ENCODE measurements at regions not wholly inside any gene's neighbourhood (a gene's known extent, or its start where the extent isn't known, plus 50 kb on each side); places are given as distances from the start of the nearest gene placed in this dataset.

DNA sequence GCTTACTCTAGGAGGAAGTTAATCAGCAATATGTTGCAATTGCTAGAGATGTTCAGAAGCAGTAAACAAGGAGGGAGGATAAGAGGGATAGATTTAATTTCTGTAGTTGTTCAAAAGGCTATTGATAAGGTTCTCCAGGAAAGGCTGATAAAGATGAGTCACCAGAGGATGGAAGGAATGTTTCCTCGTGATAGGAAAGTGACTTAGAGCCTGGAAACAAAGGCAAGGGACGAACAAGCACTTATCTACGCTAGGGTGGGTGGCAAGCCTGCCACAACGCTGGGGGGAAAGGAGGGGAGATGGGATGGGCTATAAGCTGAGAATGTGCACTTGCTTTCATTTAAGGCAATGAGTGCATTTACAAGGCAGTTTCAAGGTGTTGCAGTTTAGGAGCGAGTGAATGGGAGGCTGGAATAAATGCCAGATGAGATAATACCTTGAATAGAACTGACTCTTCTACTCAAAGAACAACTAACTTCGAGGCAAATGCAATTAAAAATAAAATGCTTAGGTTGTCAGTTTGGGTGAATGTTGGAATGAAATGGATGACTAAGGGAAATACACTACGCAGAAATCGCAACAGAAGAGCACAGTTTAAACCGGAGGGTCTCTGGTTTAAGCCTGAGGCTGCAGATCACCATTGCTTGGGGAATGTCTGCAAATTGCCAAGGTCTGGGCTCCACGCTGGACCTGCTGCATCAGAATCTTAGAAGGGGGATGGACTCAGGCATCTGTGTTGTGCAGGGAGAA is 76.0 kb upstream of the RBBP6 start:
- TF ChIP-seq, protein P1, sequence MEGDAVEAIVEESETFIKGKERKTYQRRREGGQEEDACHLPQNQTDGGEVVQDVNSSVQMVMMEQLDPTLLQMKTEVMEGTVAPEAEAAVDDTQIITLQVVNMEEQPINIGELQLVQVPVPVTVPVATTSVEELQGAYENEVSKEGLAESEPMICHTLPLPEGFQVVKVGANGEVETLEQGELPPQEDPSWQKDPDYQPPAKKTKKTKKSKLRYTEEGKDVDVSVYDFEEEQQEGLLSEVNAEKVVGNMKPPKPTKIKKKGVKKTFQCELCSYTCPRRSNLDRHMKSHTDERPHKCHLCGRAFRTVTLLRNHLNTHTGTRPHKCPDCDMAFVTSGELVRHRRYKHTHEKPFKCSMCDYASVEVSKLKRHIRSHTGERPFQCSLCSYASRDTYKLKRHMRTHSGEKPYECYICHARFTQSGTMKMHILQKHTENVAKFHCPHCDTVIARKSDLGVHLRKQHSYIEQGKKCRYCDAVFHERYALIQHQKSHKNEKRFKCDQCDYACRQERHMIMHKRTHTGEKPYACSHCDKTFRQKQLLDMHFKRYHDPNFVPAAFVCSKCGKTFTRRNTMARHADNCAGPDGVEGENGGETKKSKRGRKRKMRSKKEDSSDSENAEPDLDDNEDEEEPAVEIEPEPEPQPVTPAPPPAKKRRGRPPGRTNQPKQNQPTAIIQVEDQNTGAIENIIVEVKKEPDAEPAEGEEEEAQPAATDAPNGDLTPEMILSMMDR (IDR thresholded peaks at IDR 0.05; ENCODE audit: insufficient read depth, low read length) = no peak
- TF ChIP-seq POLR2AphosphoS5 (IDR thresholded peaks at IDR 0.05; ENCODE audit: low read depth) = no peak
